KMS-11 (cell line): ENCODE measurements at regions not wholly inside any gene's neighbourhood (a gene's known extent, or its start where the extent isn't known, plus 50 kb on each side); places are given as distances from the start of the nearest gene placed in this dataset.

Experiments used
- H2AFZ ChIP-seq: fragments of 200-600 bp; sonication (generic); 2 replicates; pipeline ENCODE4 v1.6.1; 2016; ENCODE audit warnings: antibody characterized with exemption, mixed run types, low read depth
- H3K27ac ChIP-seq: fragments of 200-600 bp; sonication (generic); 2 replicates; pipeline ENCODE4 v1.6.1; 2016; ENCODE audit warnings: mild to moderate bottlenecking, mixed run types
- H3K27me3 ChIP-seq: fragments of 200-600 bp; sonication (generic); 2 replicates; pipeline ENCODE4 v1.6.1; 2017; ENCODE audit warnings: mild to moderate bottlenecking, low read depth, mixed run types, moderate library complexity; ENCODE audit not compliant: insufficient read depth
- H3K36me3 ChIP-seq: fragments of 200-600 bp; sonication (generic); 2 replicates; pipeline ENCODE4 v1.6.1; 2017; ENCODE audit warnings: mild to moderate bottlenecking, mixed run types; ENCODE audit not compliant: insufficient read depth
- H3K4me1 ChIP-seq: fragments of 200-600 bp; sonication (generic); 2 replicates; pipeline ENCODE4 v1.6.1; 2016; ENCODE audit warnings: mild to moderate bottlenecking, low read depth, mixed run types; ENCODE audit not compliant: poor library complexity, severe bottlenecking
- H3K4me2 ChIP-seq: fragments of 200-600 bp; sonication (generic); 2 replicates; pipeline ENCODE4 v1.7.0; 2016; ENCODE audit warnings: mild to moderate bottlenecking, mixed run types
- H3K4me3 ChIP-seq: fragments of 200-600 bp; sonication (generic); IDR thresholded peaks from 2 replicates; pipeline ENCODE4 v1.6.1; 2017; ENCODE audit warnings: low read depth, low read length, mixed read lengths; ENCODE audit not compliant: insufficient read depth
- H3K79me2 ChIP-seq: fragments of 200-600 bp; sonication (generic); 2 replicates; pipeline ENCODE4 v1.6.1; 2016; ENCODE audit warnings: low read depth, mixed run types; ENCODE audit not compliant: insufficient read depth
- H3K9ac ChIP-seq: fragments of 200-600 bp; sonication (generic); 2 replicates; pipeline ENCODE4 v1.6.1; 2016; ENCODE audit warnings: mild to moderate bottlenecking, mixed run types
- H4K20me1 ChIP-seq: fragments of 200-600 bp; sonication (generic); 2 replicates; pipeline ENCODE4 v1.6.1; 2016; ENCODE audit warnings: mild to moderate bottlenecking, mixed run types; ENCODE audit not compliant: insufficient read depth
- CTCF ChIP-seq: fragments of 200-600 bp; sonication (generic); conservative IDR thresholded peaks from 2 replicates; pipeline ENCODE4 v1.6.1; 2017; ENCODE audit warnings: low read depth, mild to moderate bottlenecking, antibody characterized with exemption, low read length, moderate library complexity, mixed read lengths

DNA sequence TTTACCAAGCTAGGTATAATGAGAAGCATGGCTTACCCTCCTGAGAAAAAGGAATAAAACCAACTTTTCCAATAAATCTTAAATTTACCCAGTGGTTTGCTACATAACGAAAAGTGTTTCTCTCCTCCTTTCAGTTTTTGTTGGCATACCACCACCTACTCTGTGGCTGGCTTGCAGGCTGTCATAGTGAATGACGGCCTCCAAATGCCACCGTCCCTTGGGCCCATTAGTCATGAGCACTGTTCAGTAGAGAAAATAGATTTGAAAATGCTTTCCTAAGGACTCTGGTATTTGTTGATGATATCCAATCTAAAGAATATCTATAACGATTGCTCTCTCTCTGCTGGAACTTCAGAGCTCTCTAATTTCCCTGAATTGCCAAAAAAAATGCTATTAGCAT lies 488.3 kb downstream of the MAGEE1 start:
- H3K4me3 ChIP-seq: no peak overlapping the region
- no peak overlapping the region for H3K4me2 ChIP-seq
- H3K9ac ChIP-seq: no peak overlapping the region
- H3K36me3 ChIP-seq: no peaks in the 10 kb centered on the region
- no peak overlapping the region for H2AFZ ChIP-seq
- no peaks in the 10 kb centered on the region for H4K20me1 ChIP-seq
- H3K27ac ChIP-seq: no peak overlapping the region
- no peak for TF ChIP-seq CTCF
- H3K79me2 ChIP-seq: no peaks in the 10 kb centered on the region
- no peaks in the 10 kb centered on the region for H3K4me1 ChIP-seq
- no peaks in the 10 kb centered on the region for H3K27me3 ChIP-seq

GRCh38 chrX:76918033-76918432 lies 490.5 kb downstream of the MAGEE1 start:
- Histone ChIP-seq H2AFZ (no peak overlapping the region), H3K27ac (no peak overlapping the region), H3K4me2 (no peak overlapping the region), H3K79me2 (no peaks in the 10 kb centered on the region), H3K27me3 (no peaks in the 10 kb centered on the region), H3K36me3 (no peaks in the 10 kb centered on the region), H3K4me1 (no peaks in the 10 kb centered on the region), H3K9ac (no peak overlapping the region), H4K20me1 (no peaks in the 10 kb centered on the region), H3K4me3 (no peak overlapping the region)
- no peak for TF ChIP-seq CTCF

- no peak overlapping the region for H2AFZ ChIP-seq
- H4K20me1 ChIP-seq: no peaks in the 10 kb centered on the region
- H3K4me1 ChIP-seq: no peaks in the 10 kb centered on the region
- no peak overlapping the region for H3K27ac ChIP-seq
- H3K9ac ChIP-seq: no peak overlapping the region
- H3K4me2 ChIP-seq: no peak overlapping the region
- H3K79me2 ChIP-seq: no peaks in the 10 kb centered on the region
- H3K4me3 ChIP-seq: no peak overlapping the region
- no peaks in the 10 kb centered on the region for H3K36me3 ChIP-seq
- TF ChIP-seq CTCF: no peak
- no peaks in the 10 kb centered on the region for H3K27me3 ChIP-seq
Measured at GRCh38 chrX:76919761-76920160, 492.3 kb downstream of the MAGEE1 start.

DNA sequence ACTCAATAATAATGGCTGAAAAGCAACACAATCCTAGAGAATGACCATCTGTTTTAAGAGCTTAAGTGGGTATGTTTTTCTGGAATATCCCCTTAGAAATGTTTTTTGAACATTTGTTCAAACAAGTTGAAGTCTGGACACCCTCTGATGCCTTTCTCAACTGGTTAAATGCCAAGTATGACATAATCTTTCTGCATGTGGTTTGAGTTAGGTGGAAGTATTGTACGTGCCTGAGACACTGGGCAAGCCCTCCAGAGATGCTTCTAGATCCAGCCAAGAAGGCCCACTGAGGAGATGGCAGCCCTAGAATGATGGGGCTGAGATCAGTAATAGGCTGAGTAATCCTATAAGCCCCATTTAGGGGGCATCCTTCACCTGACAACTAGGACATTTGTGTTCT lies 493.1 kb downstream of the MAGEE1 start:
- no peaks in the 10 kb centered on the region for H4K20me1 ChIP-seq
- H2AFZ ChIP-seq: no peak overlapping the region
- H3K4me3 ChIP-seq: no peak overlapping the region
- no peak overlapping the region for H3K9ac ChIP-seq
- no peaks in the 10 kb centered on the region for H3K36me3 ChIP-seq
- no peaks in the 10 kb centered on the region for H3K27me3 ChIP-seq
- H3K4me1 ChIP-seq: no peaks in the 10 kb centered on the region
- TF ChIP-seq CTCF: no peak
- no peaks in the 10 kb centered on the region for H3K79me2 ChIP-seq
- H3K4me2 ChIP-seq: no peak overlapping the region
- H3K27ac ChIP-seq: no peak overlapping the region

GRCh38 chrX:76921176-76921575 lies 493.7 kb downstream of the MAGEE1 start:
- Histone ChIP-seq H2AFZ (no peak overlapping the region), H3K4me2 (no peak overlapping the region), H3K4me3 (no peak overlapping the region)

More at GRCh38 chrX:76921176-76921575, 493.7 kb downstream of the MAGEE1 start:
- TF ChIP-seq CTCF: no peak
- Histone ChIP-seq H3K36me3 (no peaks in the 10 kb centered on the region), H3K27ac (no peak overlapping the region), H3K79me2 (no peaks in the 10 kb centered on the region), H3K4me1 (no peaks in the 10 kb centered on the region), H3K27me3 (no peaks in the 10 kb centered on the region), H3K9ac (no peak overlapping the region), H4K20me1 (no peaks in the 10 kb centered on the region)
